Testis (tissue), 2 donors: ENCODE measurements at regions not wholly inside any gene's neighbourhood (a gene's known extent, or its start where the extent isn't known, plus 50 kb on each side); places are given as distances from the start of the nearest gene placed in this dataset.

Source experiments
- DNase-seq: peaks from one replicate; pipeline ENCODE4 v3.0.0-alpha.2; 2019
- H3K27ac ChIP-seq, 2 donors: fragments of 200-600 bp; sonication (generic); one replicate each; pipeline ENCODE4 v1.5.1; 2019
- H3K27me3 ChIP-seq: fragments of 200-600 bp; sonication (generic); one replicate; pipeline ENCODE4 v1.5.1; 2019
- H3K36me3 ChIP-seq: fragments of 200-600 bp; sonication (generic); one replicate; pipeline ENCODE4 v1.5.1; 2017; ENCODE audit warnings: low read depth; ENCODE audit errors: missing control alignments
- H3K4me1 ChIP-seq: fragments of 200-600 bp; sonication (generic); one replicate; pipeline ENCODE4 v1.5.1; 2019
- H3K4me3 ChIP-seq, 2 donors: fragments of 200-600 bp; sonication (generic); one replicate each; pipeline ENCODE4 v1.5.1; 2017 to 2019
- H3K9me3 ChIP-seq: fragments of 200-600 bp; sonication (generic); one replicate; pipeline ENCODE4 v1.5.1; 2017
- CTCF ChIP-seq, 3 experiments: fragments of 450-650 bp in 2 of 3; fragments of 200-600 bp in 1 of 3; sonication (generic) in 1 of 3; IDR thresholded peaks; one replicate each; pipeline ENCODE4 v1.5.1; 2016 to 2019; ENCODE audit warnings: antibody characterized with exemption in 3 of 3, mild to moderate bottlenecking in 2 of 3, moderate library complexity in 1 of 3
- POLR2A ChIP-seq: fragments of 450-650 bp; IDR thresholded peaks from one replicate; pipeline ENCODE4 v1.6.1; 2017; ENCODE audit warnings: antibody characterized with exemption, mild to moderate bottlenecking, moderate library complexity
- WGBS, 2 donors: methylation state at CpG; one replicate each; pipeline ENCODE4 v1.1.5; 2018; 5-methylcytosine and 5-hydroxymethylcytosine counted together
- intact Hi-C: fragments of 100-400 bp; cut with DNase I; formaldehyde crosslinking; loops from one replicate; pipeline ENCODE4 v1.15.1; 2023; ENCODE audit warnings: low total_unique reads

DNA sequence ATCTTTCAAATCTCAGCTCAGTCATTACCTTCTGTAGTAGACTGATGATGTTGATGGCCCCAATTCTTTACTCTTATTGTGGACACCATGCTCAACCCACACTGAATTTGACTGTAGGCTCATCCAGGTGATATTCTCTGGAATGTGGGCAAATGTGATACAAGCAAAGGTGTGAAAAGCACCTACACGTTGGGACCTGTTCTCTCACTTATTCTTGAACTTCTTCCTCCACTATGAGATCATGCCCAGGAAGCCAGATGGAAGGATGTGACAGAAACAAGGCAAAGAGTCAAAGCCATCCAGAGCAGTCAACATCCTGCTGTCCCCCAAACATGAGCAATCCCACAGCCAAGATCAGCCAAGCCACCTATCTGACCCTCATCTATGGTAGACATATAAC lies 471.2 kb upstream of the UBE2E2 start:
- Histone ChIP-seq H3K4me1 (no peaks in the 10 kb centered on the region), H3K4me3 (no peak overlapping the region), H3K9me3 (no peaks in the 10 kb centered on the region), H3K27ac (no peak overlapping the region), H3K27me3 (no peaks in the 10 kb centered on the region), H3K36me3 (no peaks in the 10 kb centered on the region)
- intact Hi-C loops: no loop called here
- no peak for TF ChIP-seq CTCF (IDR thresholded peaks at IDR 0.05)
- TF ChIP-seq POLR2A: no peak
- no peak for DNase-seq
- WGBS, 2 donors: 89 to 100% methylated on average over 1 of the region's 1 CpG

GRCh38 chr3:22732641-22733040 lies 470.5 kb upstream of the UBE2E2 start:
- no peak overlapping the region for H3K4me3 ChIP-seq
- no peaks in the 10 kb centered on the region for H3K4me1 ChIP-seq
- TF ChIP-seq CTCF (IDR thresholded peaks at IDR 0.05): no peak
- TF ChIP-seq POLR2A: no peak
- intact Hi-C loops: no loop called here
- no peak overlapping the region for H3K27ac ChIP-seq
- no peak for DNase-seq
- H3K36me3 ChIP-seq: no peaks in the 10 kb centered on the region
- no peaks in the 10 kb centered on the region for H3K9me3 ChIP-seq
- H3K27me3 ChIP-seq: no peaks in the 10 kb centered on the region
- WGBS, 2 donors: 57 to 79% methylated on average over 1 of the region's 1 CpG

DNA sequence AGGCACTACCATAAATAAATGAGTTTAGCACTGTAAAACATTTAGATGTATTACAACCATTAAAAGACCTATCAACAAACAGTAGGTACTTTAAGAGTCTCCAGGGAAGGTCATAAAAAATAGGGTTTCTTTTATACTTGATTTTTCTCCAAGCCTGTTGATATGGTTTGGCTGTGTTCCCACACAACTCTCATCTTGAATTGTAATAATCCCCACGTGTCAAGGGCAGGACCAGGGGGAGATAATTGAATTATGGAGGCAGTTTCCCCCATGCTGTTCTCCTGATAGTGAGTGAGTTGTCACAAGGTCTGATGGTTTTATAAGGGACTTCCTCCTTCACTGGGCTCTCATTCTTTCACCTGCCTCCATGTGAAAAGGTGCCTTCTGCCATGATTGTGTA lies 468.9 kb upstream of the UBE2E2 start:
- 13 to 38% methylated on average over 1 of the region's 1 CpG for WGBS, 2 donors
- no peak overlapping the region for H3K27ac ChIP-seq
- no peaks in the 10 kb centered on the region for H3K36me3 ChIP-seq
- H3K4me1 ChIP-seq: no peaks in the 10 kb centered on the region
- TF ChIP-seq POLR2A (no peak), CTCF (IDR thresholded peaks at IDR 0.05) (no peak)
- H3K9me3 ChIP-seq: no peaks in the 10 kb centered on the region
- no peak for DNase-seq
- H3K27me3 ChIP-seq: no peaks in the 10 kb centered on the region
- no peak overlapping the region for H3K4me3 ChIP-seq
- intact Hi-C loops: no loop called here

DNA sequence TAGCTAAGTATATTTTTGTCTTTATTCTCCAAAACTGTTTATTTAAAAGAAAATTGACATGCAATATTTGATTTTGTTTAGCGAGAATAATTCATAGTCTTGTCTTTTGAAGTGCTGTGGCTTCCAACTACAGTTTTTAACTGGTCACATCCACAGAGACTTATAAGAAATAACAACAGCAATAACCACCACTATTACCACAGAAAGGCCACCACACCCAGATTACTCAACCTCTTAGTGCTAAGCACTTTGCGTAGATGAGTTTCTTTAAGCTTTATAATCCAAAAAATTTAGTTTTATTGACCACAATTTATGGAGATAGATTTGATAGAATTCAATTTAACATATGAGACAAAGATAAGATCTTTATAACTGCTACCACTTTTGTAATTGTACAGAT lies 468.4 kb upstream of the UBE2E2 start:
- WGBS, 2 donors: 88 to 95% methylated on average over 2 of the region's 2 CpGs

More for the DNA sequence above, 468.4 kb upstream of the UBE2E2 start:
- DNase-seq: no peak
- Histone ChIP-seq H3K9me3 (no peaks in the 10 kb centered on the region), H3K27ac (no peak overlapping the region), H3K4me3 (no peak overlapping the region), H3K27me3 (no peaks in the 10 kb centered on the region), H3K36me3 (no peaks in the 10 kb centered on the region), H3K4me1 (no peaks in the 10 kb centered on the region)
- TF ChIP-seq POLR2A (no peak), CTCF (IDR thresholded peaks at IDR 0.05) (no peak)
- intact Hi-C loops: no loop called here
